Fibroblast of lung (primary cell): ENCODE measurements at regions not wholly inside any gene's neighbourhood (a gene's known extent, or its start where the extent isn't known, plus 50 kb on each side); places are given as distances from the start of the nearest gene placed in this dataset.

Experiments
- EZH2 ChIP-seq: IDR thresholded peaks from 2 replicates; pipeline ENCODE4 v1.5.1; 2012; ENCODE audit warnings: low read length, control low read depth, mild to moderate bottlenecking; ENCODE audit errors: missing control alignments
- TF ChIP-seq, protein P1 (sequence below), 2 donors: IDR thresholded peaks in 1 of 2; conservative IDR thresholded peaks in 1 of 2; 1 replicate in 1 of 2; 2 replicates in 1 of 2; pipeline ENCODE4 v1.5.1; 2011 to 2012; ENCODE audit warnings: low read length in 2 of 2, control low read depth in 1 of 2, inconsistent platforms in 1 of 2, low read depth in 1 of 2, mild to moderate bottlenecking in 1 of 2

DNA sequence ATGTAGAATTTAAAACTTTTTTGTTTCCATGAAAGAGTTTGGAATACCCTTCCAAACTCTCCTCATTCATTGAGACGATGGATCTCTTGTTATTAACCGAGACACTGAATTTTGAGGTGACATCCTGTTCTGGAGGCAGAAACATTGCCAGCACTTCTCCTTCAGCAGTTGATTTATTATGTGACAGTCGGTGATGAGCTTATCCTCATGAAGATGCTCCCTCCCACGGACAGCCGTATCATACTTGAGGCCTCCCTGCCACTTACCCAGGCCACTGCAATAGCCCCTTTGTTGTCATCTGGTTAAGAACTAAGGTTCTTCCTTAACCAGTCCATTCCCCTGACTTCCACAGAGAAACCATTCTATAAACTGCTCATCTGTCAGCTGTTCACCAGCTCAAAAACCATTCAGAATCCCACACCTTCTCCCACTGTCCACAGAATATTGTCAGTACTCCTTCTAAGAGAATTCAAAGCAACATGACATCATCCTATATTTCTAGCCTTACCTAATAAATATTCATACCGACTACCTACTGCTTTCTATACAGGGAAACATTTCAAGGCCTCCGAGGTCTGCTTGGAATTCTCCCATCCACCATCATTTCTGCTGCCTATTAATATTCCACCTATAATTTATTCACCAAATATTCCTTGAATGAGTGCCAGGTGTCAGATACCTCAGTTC lies 139.0 kb upstream of the TRIB2 start:
- TF ChIP-seq EZH2: no peak
- TF ChIP-seq, protein P1, sequence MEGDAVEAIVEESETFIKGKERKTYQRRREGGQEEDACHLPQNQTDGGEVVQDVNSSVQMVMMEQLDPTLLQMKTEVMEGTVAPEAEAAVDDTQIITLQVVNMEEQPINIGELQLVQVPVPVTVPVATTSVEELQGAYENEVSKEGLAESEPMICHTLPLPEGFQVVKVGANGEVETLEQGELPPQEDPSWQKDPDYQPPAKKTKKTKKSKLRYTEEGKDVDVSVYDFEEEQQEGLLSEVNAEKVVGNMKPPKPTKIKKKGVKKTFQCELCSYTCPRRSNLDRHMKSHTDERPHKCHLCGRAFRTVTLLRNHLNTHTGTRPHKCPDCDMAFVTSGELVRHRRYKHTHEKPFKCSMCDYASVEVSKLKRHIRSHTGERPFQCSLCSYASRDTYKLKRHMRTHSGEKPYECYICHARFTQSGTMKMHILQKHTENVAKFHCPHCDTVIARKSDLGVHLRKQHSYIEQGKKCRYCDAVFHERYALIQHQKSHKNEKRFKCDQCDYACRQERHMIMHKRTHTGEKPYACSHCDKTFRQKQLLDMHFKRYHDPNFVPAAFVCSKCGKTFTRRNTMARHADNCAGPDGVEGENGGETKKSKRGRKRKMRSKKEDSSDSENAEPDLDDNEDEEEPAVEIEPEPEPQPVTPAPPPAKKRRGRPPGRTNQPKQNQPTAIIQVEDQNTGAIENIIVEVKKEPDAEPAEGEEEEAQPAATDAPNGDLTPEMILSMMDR (conservative IDR thresholded peaks at IDR 0.05 in 1 of 2, IDR thresholded peaks at IDR 0.05 in 1 of 2; ENCODE audit: low read depth in 1 of 2, low read length in 2 of 2): no peak
